ENCODE measurements at regions not wholly inside any gene's neighbourhood (a gene's known extent, or its start where the extent isn't known, plus 50 kb on each side); places are given as distances from the start of the nearest gene placed in this dataset.

DNA sequence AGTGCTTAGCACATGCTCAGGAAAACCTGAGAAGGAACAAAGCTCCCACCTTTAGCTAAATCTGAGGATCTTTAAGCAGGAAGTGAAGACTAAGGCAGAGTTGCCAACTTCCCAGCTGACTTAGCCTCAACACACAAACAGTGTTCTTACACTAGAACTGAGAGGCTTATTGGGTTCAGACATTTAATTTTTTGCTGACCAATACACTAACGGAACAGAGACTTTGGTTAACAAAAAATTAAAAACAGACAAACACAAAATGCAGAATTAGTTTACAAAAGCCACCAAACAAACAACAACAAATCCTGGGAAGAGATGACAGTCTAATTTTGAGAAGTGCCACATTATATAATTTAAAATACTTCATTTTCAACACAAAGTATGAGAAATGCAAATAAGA lies 1123.7 kb upstream of the ATXN7L3B start:
- Mint-ChIP-seq H3K27ac (no peak overlapping the region), H3K9me3 (peaks cover 16% of the 10 kb centered on the region)
- ATAC-seq (ENCODE audit: low read depth), result no peak

DNA sequence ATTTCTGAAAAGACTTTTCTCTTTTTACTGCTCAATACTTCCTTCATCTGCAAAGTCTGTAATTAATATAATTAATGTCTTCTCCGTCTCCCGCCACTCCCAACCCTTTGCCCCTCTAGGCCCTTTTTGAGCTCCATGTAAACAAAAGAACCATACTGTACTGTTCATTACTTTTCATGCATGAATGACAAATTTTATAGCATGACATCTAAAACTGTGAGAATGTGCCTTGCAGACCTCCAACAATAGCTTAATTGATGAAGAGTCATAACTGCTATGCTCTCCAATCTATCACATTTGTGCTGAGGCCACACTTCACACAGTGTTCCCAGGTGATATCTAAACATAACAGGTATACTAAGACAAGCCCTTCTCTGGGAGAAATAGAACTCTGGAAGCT lies 1122.7 kb upstream of the ATXN7L3B start:
- no peak for DNase-seq (ENCODE audit: low spot score in 2 of 2)
- Mint-ChIP-seq H3K36me3 (no peaks in the 10 kb centered on the region), H3K27me3 (no peaks in the 10 kb centered on the region), H3K4me1 (peaks cover 3% of the 10 kb centered on the region), H3K4me3 (no peak overlapping the region), H3K9me3 (peaks cover 16% of the 10 kb centered on the region), H3K27ac (no peak overlapping the region)
- no peak for ATAC-seq (ENCODE audit: low read depth)

More for the DNA sequence above, 1123.7 kb upstream of the ATXN7L3B start:
- Mint-ChIP-seq H3K4me1 (peaks cover 3% of the 10 kb centered on the region), H3K36me3 (no peaks in the 10 kb centered on the region), H3K4me3 (no peak overlapping the region), H3K27me3 (no peaks in the 10 kb centered on the region)
- DNase-seq (ENCODE audit: low spot score in 2 of 2), result no peak

DNA sequence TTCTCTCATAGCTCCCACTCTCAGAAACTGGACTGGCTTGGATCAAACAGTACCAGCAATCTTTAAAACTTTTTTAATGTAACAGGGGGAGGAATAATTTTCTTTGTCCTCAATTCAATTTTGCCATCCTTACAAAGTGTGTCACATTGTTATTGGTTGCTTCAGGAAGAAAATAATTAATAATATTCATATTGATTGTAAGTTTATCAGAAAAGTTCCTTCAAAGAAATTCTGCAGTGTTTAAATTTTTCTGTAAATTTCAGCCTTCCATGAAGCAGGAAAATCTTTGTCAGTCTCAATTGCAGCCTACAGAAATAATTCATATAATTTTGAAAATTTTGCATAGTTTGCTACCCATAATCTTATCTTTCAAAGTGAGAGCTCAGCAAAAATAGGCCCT lies 1119.1 kb upstream of the ATXN7L3B start:
- no peak for ATAC-seq (ENCODE audit: low read depth)
- Mint-ChIP-seq H3K36me3 (no peaks in the 10 kb centered on the region), H3K4me3 (no peak overlapping the region), H3K27me3 (no peaks in the 10 kb centered on the region), H3K9me3 (peaks cover 10% of the 10 kb centered on the region), H3K27ac (no peak overlapping the region), H3K4me1 (peaks cover 6% of the 10 kb centered on the region)
- no peak for DNase-seq (ENCODE audit: low spot score in 2 of 2)

DNA sequence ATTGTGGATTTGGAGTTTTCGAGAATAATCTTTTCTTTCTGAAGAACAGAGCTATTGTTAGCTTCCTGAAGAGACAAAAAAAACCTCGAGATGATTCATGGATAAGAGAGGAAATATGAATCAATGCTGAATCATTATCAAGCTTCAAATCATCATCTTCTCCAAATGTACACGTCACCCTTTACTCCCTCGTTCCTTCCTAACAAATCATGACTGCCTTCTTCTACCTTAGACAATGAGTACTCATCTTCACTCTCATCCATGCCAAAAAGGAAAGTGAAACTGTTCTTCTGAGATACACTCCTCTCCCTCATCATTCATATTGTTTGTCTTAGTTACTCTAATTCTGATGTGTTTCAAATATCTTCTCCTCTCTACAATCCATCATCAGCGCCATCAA lies 1115.8 kb upstream of the ATXN7L3B start:
- DNase-seq (ENCODE audit: low spot score in 2 of 2) (no peak), ATAC-seq (ENCODE audit: low read depth) (no peak)
- H3K4me1 Mint-ChIP-seq, result peaks cover 3% of the 10 kb centered on the region
- no peaks in the 10 kb centered on the region for H3K27me3 Mint-ChIP-seq
- H3K36me3 Mint-ChIP-seq, result no peaks in the 10 kb centered on the region
- H3K4me3 Mint-ChIP-seq, result peak overlapping the region; percentile 7
- H3K9me3 Mint-ChIP-seq, result peaks cover 9% of the 10 kb centered on the region
- no peak overlapping the region for H3K27ac Mint-ChIP-seq

DNA sequence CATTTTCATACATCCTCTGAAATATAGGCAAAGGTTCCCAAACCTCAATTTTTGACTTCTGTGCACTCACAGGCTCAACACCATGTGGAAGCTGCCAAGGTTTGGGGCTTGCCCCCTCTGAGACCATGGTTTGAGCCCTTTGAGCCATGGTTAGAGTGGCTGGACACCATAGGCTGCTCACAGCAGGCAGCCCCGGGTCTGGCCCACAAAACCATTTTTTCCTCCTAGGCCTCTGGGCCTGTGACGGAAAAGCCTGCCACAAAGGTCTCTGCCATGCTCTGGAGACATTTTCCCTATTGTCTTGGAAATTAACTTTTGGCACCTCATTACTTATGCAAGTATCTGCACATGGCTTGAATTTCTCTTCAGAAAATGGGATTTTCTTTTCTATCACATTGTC lies 1113.2 kb upstream of the ATXN7L3B start:
- Mint-ChIP-seq H3K9me3 (peaks cover 6% of the 10 kb centered on the region), H3K27ac (no peak overlapping the region), H3K36me3 (no peaks in the 10 kb centered on the region), H3K27me3 (no peaks in the 10 kb centered on the region), H3K4me1 (peaks cover 3% of the 10 kb centered on the region), H3K4me3 (no peak overlapping the region)
- no peak for DNase-seq (ENCODE audit: low spot score in 2 of 2)
- ATAC-seq (ENCODE audit: low read depth), result no peak

DNA sequence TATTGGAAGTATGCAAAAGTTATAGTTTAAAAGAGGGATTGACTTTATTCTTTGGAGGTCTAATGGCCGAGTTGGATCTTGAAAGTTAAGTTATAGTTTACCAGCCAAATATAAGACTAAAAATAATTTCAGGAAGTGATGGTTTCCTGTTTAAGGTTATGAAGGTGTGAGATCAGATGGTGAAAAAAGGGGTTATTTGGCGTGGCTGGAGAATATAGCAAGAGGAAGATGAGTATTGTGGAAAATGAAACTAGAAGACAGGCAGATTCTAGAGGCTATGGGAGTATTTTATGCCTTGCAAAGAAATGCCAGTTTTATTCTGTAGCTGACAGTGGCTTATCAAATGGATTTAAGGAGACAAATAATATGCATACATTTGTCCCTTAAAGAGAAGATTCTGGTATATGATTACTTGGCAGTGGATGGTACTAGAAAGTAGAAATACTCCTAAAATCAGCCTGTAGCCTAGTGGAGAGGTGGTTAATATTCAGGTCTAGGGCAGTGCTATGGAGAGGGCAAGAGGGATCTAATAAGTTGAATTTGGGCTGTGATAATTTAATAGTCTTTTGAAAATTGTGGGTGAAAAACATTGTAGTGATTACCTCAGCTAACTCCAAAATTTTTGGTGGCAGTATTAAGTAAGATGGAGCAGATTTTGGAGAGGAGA lies 1091.8 kb upstream of the ATXN7L3B start:
- Mint-ChIP-seq H3K27ac (no peak overlapping the region), H3K36me3 (no peaks in the 10 kb centered on the region), H3K4me1 (peaks cover 9% of the 10 kb centered on the region), H3K4me3 (peak overlapping the region; percentile 1), H3K9me3 (no peaks in the 10 kb centered on the region), H3K27me3 (no peaks in the 10 kb centered on the region)
- DNase-seq (ENCODE audit: low spot score in 2 of 2) (no peak), ATAC-seq (ENCODE audit: low read depth) (peak; percentile 85)

DNA sequence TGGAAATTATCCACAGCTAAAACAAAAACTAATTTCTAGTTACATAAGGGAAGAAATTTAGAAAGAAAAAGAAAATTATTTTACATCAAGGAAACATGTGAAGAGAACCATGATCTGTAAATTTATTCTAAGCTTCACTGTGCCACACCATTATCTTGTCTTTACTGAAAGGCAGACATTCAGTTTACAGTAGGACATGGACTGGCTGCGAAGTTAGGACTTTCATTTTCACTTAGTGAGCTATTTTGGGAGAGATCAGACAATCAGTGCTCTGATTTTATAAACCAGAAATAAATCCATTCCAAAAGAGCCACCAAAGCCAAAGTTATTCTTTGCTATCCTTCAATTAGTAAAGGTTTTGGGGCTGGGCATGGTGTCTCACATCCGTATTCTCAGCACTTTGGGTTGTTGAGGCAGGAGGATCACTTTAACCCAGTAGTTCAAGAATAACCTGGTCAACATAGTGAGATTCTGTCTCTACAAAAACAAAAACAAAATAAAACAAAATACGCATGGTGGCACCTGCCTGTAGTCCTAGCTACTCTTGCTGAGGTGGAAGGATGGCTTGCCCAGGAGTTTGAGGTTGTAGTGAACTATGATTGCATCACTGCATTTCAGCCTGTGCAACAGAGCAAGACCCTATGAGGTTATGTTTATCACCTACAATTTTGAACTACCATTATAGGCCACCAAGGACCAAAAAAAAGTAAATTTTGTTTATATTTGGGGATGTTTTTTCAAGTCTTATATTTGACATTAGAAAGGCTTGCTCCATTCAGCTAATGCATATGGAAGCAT lies 1084.8 kb upstream of the ATXN7L3B start:
- Mint-ChIP-seq H3K27me3 (no peaks in the 10 kb centered on the region), H3K27ac (no peak overlapping the region), H3K36me3 (no peaks in the 10 kb centered on the region), H3K4me1 (peaks cover 2% of the 10 kb centered on the region), H3K4me3 (no peak overlapping the region), H3K9me3 (peaks cover 1% of the 10 kb centered on the region)
- no peak for DNase-seq (ENCODE audit: low spot score in 2 of 2)
- ATAC-seq (ENCODE audit: low read depth), result no peak

DNA sequence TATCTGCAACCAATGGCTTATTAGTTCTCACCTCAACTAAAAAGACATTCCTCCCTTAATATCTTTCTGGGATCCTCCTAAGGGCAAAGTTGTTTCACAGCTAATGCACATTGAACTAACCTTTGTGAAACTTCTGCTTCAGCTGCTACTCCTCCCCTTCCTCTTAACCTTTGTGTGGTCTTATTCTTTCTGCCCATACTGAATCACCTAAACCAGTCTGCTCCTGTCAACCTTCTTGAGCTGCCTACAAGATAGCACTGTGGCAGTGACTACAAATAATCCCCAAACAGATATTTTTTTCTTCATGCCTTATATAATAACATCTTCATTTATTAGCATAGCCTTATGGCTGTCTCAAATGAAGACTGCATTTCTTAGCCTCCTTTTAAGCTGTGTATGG lies 1077.4 kb upstream of the ATXN7L3B start:
- DNase-seq (ENCODE audit: low spot score in 2 of 2), result no peak
- no peaks in the 10 kb centered on the region for H3K27me3 Mint-ChIP-seq
- ATAC-seq (ENCODE audit: low read depth), result no peak
- H3K4me1 Mint-ChIP-seq, result no peaks in the 10 kb centered on the region
- peaks cover 1% of the 10 kb centered on the region for H3K9me3 Mint-ChIP-seq
- no peaks in the 10 kb centered on the region for H3K36me3 Mint-ChIP-seq
- no peak overlapping the region for H3K27ac Mint-ChIP-seq
- no peak overlapping the region for H3K4me3 Mint-ChIP-seq

DNA sequence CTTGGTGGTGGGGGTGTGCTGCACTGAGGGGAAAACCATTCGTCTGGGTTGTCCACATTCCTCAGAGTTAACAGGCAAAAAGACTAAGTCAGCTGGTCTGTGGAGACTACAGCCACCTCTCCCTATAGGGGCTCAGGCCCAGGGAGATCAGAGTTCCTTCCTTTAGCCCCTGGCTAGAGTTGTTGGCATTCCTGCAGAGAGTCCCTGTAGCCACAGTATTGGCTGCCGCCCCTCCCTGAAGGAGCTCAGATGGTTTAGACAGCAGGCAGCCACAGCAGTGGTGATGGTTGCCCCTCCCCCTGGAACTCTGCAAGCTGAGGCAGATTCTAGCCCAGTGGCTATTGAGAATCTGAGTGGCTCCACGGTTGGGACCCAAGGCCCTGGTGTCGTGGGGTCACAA lies 1072.5 kb upstream of the ATXN7L3B start:
- H3K4me1 Mint-ChIP-seq, result no peaks in the 10 kb centered on the region
- H3K4me3 Mint-ChIP-seq, result no peak overlapping the region
- DNase-seq (ENCODE audit: low spot score in 2 of 2) (no peak), ATAC-seq (ENCODE audit: low read depth) (no peak)
- H3K9me3 Mint-ChIP-seq, result peaks cover 4% of the 10 kb centered on the region
- no peak overlapping the region for H3K27ac Mint-ChIP-seq
- no peaks in the 10 kb centered on the region for H3K36me3 Mint-ChIP-seq
- H3K27me3 Mint-ChIP-seq, result no peaks in the 10 kb centered on the region

DNA sequence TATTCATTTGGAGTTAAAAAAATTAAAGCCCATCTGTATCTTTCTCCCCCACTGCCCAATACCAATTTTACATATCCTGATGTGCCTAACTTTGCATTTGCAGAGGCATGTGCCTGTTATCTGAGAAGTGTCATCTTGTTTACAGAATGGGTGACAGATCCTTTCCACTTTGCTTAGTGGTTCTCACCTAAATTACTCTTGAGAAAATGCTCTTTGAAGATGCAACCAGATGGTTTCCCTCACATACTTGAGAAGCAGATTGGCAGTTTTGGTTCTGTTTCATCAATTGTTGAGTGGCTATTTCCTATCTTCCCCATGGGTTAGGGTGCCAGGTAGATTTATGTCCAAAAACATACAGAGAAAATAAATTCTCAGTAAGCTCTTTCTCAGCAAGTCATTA lies 1051.4 kb upstream of the ATXN7L3B start:
- no peak for DNase-seq (ENCODE audit: low spot score in 2 of 2)
- Mint-ChIP-seq H3K9me3 (peaks cover 6% of the 10 kb centered on the region), H3K27me3 (no peaks in the 10 kb centered on the region), H3K4me3 (no peak overlapping the region), H3K27ac (no peak overlapping the region), H3K36me3 (no peaks in the 10 kb centered on the region), H3K4me1 (no peaks in the 10 kb centered on the region)
- ATAC-seq (ENCODE audit: low read depth), result no peak

DNA sequence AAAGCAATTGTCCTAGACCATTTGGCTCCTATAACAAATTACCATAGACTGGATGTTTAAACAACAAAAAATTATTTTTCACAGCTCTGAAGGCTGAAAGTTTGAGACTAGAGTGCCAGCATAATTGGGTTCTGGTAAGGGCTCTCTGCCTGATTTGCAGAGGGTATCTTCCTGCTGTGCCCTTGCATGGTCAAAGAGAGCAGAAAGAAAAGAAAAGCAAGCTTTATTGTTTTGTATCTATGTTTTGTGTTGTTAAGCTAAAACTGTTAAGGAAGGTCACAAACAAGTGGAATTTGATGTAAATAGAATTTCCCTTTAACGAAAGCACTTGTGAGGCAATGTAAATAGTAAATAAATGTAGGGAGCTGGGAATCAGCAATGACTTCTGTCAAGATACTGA lies 1031.0 kb upstream of the ATXN7L3B start:
- Mint-ChIP-seq H3K36me3 (no peaks in the 10 kb centered on the region), H3K4me1 (no peaks in the 10 kb centered on the region), H3K9me3 (peaks cover 7% of the 10 kb centered on the region), H3K4me3 (no peak overlapping the region), H3K27me3 (no peaks in the 10 kb centered on the region), H3K27ac (no peak overlapping the region)
- ATAC-seq (ENCODE audit: low read depth), result no peak
- no peak for DNase-seq (ENCODE audit: low spot score in 2 of 2)

DNA sequence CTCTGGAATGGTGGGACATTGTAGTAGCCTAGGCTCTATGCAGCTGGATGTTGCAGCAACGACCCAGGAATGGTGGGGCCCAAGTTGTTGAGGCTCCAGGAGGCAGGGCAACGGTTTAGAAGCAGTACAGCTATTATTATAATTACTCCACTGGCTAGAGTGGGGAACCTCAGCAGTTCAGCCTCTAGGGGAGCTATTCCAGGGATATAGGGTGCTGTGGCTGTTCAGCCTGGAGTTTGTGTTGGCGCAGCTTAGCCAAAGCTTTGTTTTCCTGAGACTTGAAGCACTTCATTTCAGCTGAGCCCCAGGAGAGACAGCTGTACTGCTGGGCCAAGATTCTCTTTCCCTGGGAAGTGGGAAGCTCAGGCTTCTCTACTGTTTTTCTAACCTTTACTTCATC lies 1023.0 kb upstream of the ATXN7L3B start:
- ATAC-seq (ENCODE audit: low read depth), result no peak
- DNase-seq (ENCODE audit: low spot score in 2 of 2), result no peak
- Mint-ChIP-seq H3K36me3 (no peaks in the 10 kb centered on the region), H3K4me3 (no peak overlapping the region), H3K9me3 (peaks cover 4% of the 10 kb centered on the region), H3K27ac (no peak overlapping the region), H3K27me3 (no peaks in the 10 kb centered on the region), H3K4me1 (no peaks in the 10 kb centered on the region)

DNA sequence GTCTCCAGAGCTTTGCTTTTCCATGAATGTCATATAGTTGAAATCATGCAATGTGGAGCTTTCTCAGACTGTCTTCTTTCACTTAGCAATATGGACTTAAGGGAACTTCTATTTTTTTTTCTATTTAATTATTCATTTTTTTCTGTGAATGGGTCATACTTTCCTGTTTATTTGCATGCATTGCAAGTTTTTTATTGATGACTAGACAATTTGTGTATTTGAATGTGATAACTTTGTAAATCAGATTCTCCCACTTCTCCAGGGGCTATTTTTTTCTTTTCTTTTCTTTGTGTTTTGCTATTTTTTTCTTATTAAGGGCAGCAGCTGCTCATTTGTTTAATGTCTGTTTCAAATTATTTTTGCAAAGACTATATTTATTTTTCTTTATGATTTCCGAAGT lies 1019.8 kb upstream of the ATXN7L3B start:
- ATAC-seq (ENCODE audit: low read depth) (no peak), DNase-seq (ENCODE audit: low spot score in 2 of 2) (no peak)
- Mint-ChIP-seq H3K36me3 (no peaks in the 10 kb centered on the region), H3K9me3 (peaks cover 7% of the 10 kb centered on the region), H3K4me3 (no peak overlapping the region), H3K27ac (no peak overlapping the region), H3K27me3 (no peaks in the 10 kb centered on the region), H3K4me1 (no peaks in the 10 kb centered on the region)

DNA sequence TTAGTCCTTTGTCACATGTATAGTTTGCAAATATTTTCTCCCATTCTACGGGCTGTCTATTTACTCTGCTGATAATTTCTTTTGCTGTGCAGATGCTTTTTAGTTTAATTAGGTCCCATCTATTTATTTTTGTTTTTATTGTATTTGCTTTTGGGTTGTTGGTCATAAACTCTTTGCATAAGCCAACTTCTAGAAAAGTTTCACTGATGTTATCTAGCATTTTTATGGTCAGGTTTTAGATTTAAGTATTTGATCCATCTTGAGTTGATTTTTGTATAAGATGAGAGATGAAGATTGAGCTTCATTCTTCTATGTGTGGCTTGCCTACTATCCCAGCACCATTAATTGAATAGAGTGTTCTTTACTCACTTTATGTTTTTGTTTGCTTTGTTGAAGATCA lies 1008.4 kb upstream of the ATXN7L3B start:
- Mint-ChIP-seq H3K4me1 (no peaks in the 10 kb centered on the region), H3K36me3 (no peaks in the 10 kb centered on the region), H3K27me3 (no peaks in the 10 kb centered on the region), H3K4me3 (no peak overlapping the region), H3K27ac (no peak overlapping the region), H3K9me3 (peaks cover 2% of the 10 kb centered on the region)
- DNase-seq (ENCODE audit: low spot score in 2 of 2) (no peak), ATAC-seq (ENCODE audit: low read depth) (no peak)

DNA sequence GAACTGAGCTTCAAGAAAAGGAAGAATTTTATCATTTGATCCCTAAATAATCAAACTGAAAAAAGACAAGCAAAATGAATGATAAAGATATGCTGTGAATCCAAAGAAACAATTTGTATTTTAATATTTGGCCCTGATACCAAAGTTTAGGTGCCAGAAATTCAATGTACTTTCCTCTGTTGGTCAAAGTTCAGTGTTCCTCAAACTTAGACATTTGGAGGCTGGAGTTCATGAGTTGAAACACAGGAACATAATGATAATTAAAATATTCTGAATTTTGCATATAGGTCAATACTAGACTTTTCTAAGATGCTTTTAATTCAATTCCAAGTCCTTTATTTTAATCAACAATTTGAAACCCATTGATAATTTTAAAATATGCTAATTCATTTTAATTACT lies 1007.7 kb upstream of the ATXN7L3B start:
- H3K27ac Mint-ChIP-seq, result no peak overlapping the region
- no peaks in the 10 kb centered on the region for H3K36me3 Mint-ChIP-seq
- no peaks in the 10 kb centered on the region for H3K4me1 Mint-ChIP-seq
- no peak overlapping the region for H3K4me3 Mint-ChIP-seq
- ATAC-seq (ENCODE audit: low read depth) (no peak), DNase-seq (ENCODE audit: low spot score in 2 of 2) (no peak)
- H3K9me3 Mint-ChIP-seq, result peaks cover 2% of the 10 kb centered on the region
- H3K27me3 Mint-ChIP-seq, result no peaks in the 10 kb centered on the region

Measured in memory B cell (primary cell).